HepG2 (cell line): ENCODE measurements at regions not wholly inside any gene's neighbourhood (a gene's known extent, or its start where the extent isn't known, plus 50 kb on each side); places are given as distances from the start of the nearest gene placed in this dataset.

ENCODE experiments used
- ATAC-seq: fragments of 200-7000 bp; cut with Tn5 transposase; 3 replicates; pipeline ENCODE4 v1.9.1; 2020; ENCODE audit warnings: mild to moderate bottlenecking, moderate library complexity
- BruUV-seq: library from RNA; stranded (reverse); fragments of 400-500 nt; replicated peaks from 2 replicates; lab custom pipeline; 2021; lab: Mats Ljungman, UMichigan
- CTCF ChIA-PET: fragments of 300-600 bp; formaldehyde crosslinking; extraction: SDS; loops from one replicate; lab custom pipeline; 2021; ENCODE audit warnings: low total read pairs, inconsistent platforms, low intra/inter-chr PET ratio; lab: Yijun Ruan, JAX
- POLR2A ChIA-PET: fragments of 350-600 bp; sonication (Branson Sonifier 250); formaldehyde crosslinking; loops from one replicate; lab custom pipeline; 2020; ENCODE audit warnings: antibody characterized with exemption, inconsistent platforms; lab: Yijun Ruan, JAX
- DNase-seq: peaks from one replicate; pipeline ENCODE4 v3.0.0-alpha.2; 2015; ENCODE audit warnings: low spot score
- FAIRE-seq: peaks from 3 replicates; lab custom pipeline; 2011; peaks lifted over from hg19 to GRCh38; lab: Jason Lieb, UNC
- H2AFZ ChIP-seq: one replicate; pipeline ENCODE4 v1.6.1; 2011; ENCODE audit warnings: low read length, inconsistent platforms
- H3K27ac ChIP-seq: fragments of 300-600 bp; 3 replicates; pipeline ENCODE4 v1.8.0; 2011; ENCODE audit warnings: mixed run types, mild to moderate bottlenecking, mixed read lengths, low read length, inconsistent platforms; ENCODE audit not compliant: insufficient read depth; ENCODE audit errors: extremely low read length
- H3K27me3 ChIP-seq, 2 experiments: fragments of 200-600 bp in 1 of 2; 2 replicates in 1 of 2; 3 replicates in 1 of 2; pipeline versions ENCODE4 v1.6.0 to v1.8.0; 2011; ENCODE audit warnings: low read length in 2 of 2, mild to moderate bottlenecking in 2 of 2, moderate library complexity in 2 of 2, inconsistent platforms in 1 of 2; ENCODE audit not compliant: insufficient read depth in 2 of 2, control insufficient read depth in 1 of 2
- H3K36me3 ChIP-seq, 2 experiments: fragments of 200-600 bp in 1 of 2; replicated peaks in 1 of 2; 2 replicates in 1 of 2; 3 replicates in 1 of 2; pipeline versions ENCODE4 v1.5.1 to v1.8.0; 2011; ENCODE audit warnings: low read length in 2 of 2, inconsistent platforms in 1 of 2; ENCODE audit not compliant: insufficient read depth in 2 of 2, control insufficient read depth in 1 of 2
- H3K4me1 ChIP-seq: 2 replicates; pipeline ENCODE4 v1.5.1; 2012; ENCODE audit warnings: low read length, inconsistent platforms; ENCODE audit not compliant: insufficient read depth
- H3K4me2 ChIP-seq: 2 replicates; pipeline ENCODE4 v1.6.0; 2011; ENCODE audit warnings: low read depth, low read length, inconsistent platforms
- H3K4me3 ChIP-seq, 3 experiments: fragments of 200-600 bp in 1 of 3; sonication (generic), shearing (Covaris generic) in 1 of 3; replicated peaks in 1 of 3; 2 replicates each; pipeline ENCODE4 v1.5.1; 2011 to 2016; ENCODE audit warnings: low read length in 3 of 3, inconsistent platforms in 2 of 3, low read depth in 2 of 3, mild to moderate bottlenecking in 2 of 3, control low read depth in 1 of 3, mixed read lengths in 1 of 3; ENCODE audit not compliant: insufficient read depth in 1 of 3
- H3K79me2 ChIP-seq: one replicate; pipeline ENCODE4 v1.6.1; 2011; ENCODE audit warnings: low read length, inconsistent platforms; ENCODE audit not compliant: insufficient read depth
- H3K9ac ChIP-seq: 2 replicates; pipeline ENCODE4 v1.6.0; 2011; ENCODE audit warnings: mild to moderate bottlenecking, low read depth, low read length, inconsistent platforms; ENCODE audit not compliant: insufficient read depth
- H3K9me3 ChIP-seq: 2 replicates; pipeline ENCODE4 v1.5.1; 2012; ENCODE audit warnings: mild to moderate bottlenecking, low read length
- H4K20me1 ChIP-seq: 2 replicates; pipeline ENCODE4 v1.6.0; 2011; ENCODE audit warnings: inconsistent platforms, mild to moderate bottlenecking, low read length, moderate library complexity; ENCODE audit not compliant: insufficient read depth
- AHR ChIP-seq: IDR thresholded peaks from 2 replicates; pipeline ENCODE4 v1.6.1; 2018; ENCODE audit warnings: missing genetic modification reagents, missing compliant biosample characterization
- CBX5 ChIP-seq: sonication (generic); formaldehyde crosslinking; IDR thresholded peaks from 2 replicates; pipeline ENCODE4 v1.4.0; 2020; ENCODE audit warnings: missing genetic modification reagents, borderline replicate concordance
- GATAD2A ChIP-seq: IDR thresholded peaks from 2 replicates; pipeline ENCODE4 v1.6.1; 2016
- JARID2 ChIP-seq: sonication (generic); formaldehyde crosslinking; IDR thresholded peaks from 2 replicates; pipeline ENCODE4 v1.8.1; 2023; ENCODE audit warnings: missing genetic modification reagents, inconsistent platforms; ENCODE audit not compliant: insufficient replicate concordance
- NPAS2 ChIP-seq: sonication (generic); formaldehyde crosslinking; IDR thresholded peaks from 2 replicates; pipeline ENCODE4 v1.8.0; 2022; ENCODE audit warnings: mild to moderate bottlenecking, missing genetic modification reagents, borderline replicate concordance
- PHF21A ChIP-seq: sonication (generic); formaldehyde crosslinking; IDR thresholded peaks from 2 replicates; pipeline ENCODE4 v1.5.0; 2020; ENCODE audit warnings: mild to moderate bottlenecking, missing genetic modification reagents
- RARA ChIP-seq: IDR thresholded peaks from 2 replicates; pipeline ENCODE4 v1.6.1; 2016; ENCODE audit warnings: missing genetic modification reagents, missing compliant biosample characterization
- SNAPC2 ChIP-seq: sonication (generic); formaldehyde crosslinking; IDR thresholded peaks from 2 replicates; pipeline ENCODE4 v1.8.1; 2022; ENCODE audit warnings: mild to moderate bottlenecking, missing genetic modification reagents
- TARDBP ChIP-seq: sonication (generic); formaldehyde crosslinking; IDR thresholded peaks from 2 replicates; pipeline ENCODE4 v1.8.0; 2022; ENCODE audit warnings: mild to moderate bottlenecking, missing genetic modification reagents
- THYN1 ChIP-seq: sonication (generic); formaldehyde crosslinking; IDR thresholded peaks from 2 replicates; pipeline ENCODE4 v1.8.1; 2023; ENCODE audit warnings: low read depth, mild to moderate bottlenecking, moderate library complexity, missing genetic modification reagents, borderline replicate concordance
- ZNF24 ChIP-seq: fragments of 450-650 bp; IDR thresholded peaks from 2 replicates; pipeline ENCODE4 v1.6.1; 2017; ENCODE audit warnings: antibody characterized with exemption, mild to moderate bottlenecking
- ZNF343 ChIP-seq: sonication (generic); formaldehyde crosslinking; IDR thresholded peaks from 2 replicates; pipeline ENCODE4 v1.4.0; 2020; ENCODE audit warnings: mild to moderate bottlenecking, missing genetic modification reagents
- ZNF672 ChIP-seq: sonication (generic); formaldehyde crosslinking; IDR thresholded peaks from 2 replicates; pipeline ENCODE4 v1.8.1; 2022; ENCODE audit warnings: missing genetic modification reagents
- ZNF773 ChIP-seq: sonication (generic); formaldehyde crosslinking; IDR thresholded peaks from 2 replicates; pipeline ENCODE4 v1.4.0; 2020; ENCODE audit warnings: missing genetic modification reagents, borderline replicate concordance
- ZNF790 ChIP-seq: sonication (generic); formaldehyde crosslinking; IDR thresholded peaks from 2 replicates; pipeline ENCODE4 v1.8.0; 2022; ENCODE audit warnings: missing genetic modification reagents, mild to moderate bottlenecking, borderline replicate concordance
- ZNF891 ChIP-seq: sonication (generic); formaldehyde crosslinking; IDR thresholded peaks from 2 replicates; pipeline ENCODE4 v1.5.0; 2020; ENCODE audit warnings: mild to moderate bottlenecking, missing genetic modification reagents
- WGBS: methylation state at CpG from one replicate; pipeline ENCODE4 v1.1.6; 2017; ENCODE audit warnings: low lambda C conversion rate; 5-methylcytosine and 5-hydroxymethylcytosine counted together
- in situ Hi-C: cut with HindIII; loops from 2 replicates; pipeline ENCODE4 v1.10.0; 2017; ENCODE audit warnings: low pct_unique_long_range_greater_than_20kb; ENCODE audit not compliant: extremely low pct_ligation_motif_present
- intact Hi-C: fragments of 100-400 bp; cut with micrococcal nuclease; formaldehyde crosslinking; loops from one replicate; pipeline ENCODE4 v1.10.0; 2022; ENCODE audit not compliant: unreplicated experiment

DNA sequence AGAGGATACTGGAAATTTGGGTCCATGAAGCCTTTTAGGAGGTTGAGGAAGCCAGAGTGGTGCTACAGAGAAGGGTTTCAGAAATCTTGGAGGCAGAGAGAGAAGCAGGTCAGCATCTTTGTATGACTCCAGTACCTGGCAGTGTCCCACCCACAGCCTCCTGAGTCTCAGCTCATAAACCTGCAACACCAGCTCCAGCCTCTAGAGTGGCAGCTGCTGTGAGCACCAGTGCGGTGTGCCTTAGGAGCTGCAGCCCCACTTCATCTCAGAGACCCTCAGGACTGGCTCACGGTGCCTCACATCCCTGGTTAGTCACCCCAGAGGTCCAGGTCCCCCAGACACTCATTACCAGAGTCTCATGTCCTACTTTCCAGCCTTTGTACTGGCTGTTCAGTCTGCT is 84.8 kb upstream of the PRKAR2B start:
- Histone ChIP-seq H2AFZ (no peak overlapping the region), H3K4me1 (no peaks in the 10 kb centered on the region), H3K36me3 (no peaks in the 10 kb centered on the region), H3K27me3 (0 out of 5 replicates have a peak, but pooled peaks cover 0 to 5% of the 10 kb centered on the region in 2 experiments), H3K9ac (no peak overlapping the region), H3K4me2 (no peak overlapping the region), H3K27ac (no peak overlapping the region), H4K20me1 (no peaks in the 10 kb centered on the region), H3K9me3 (no peaks in the 10 kb centered on the region), H3K4me3 (no peak overlapping the region), H3K79me2 (no peaks in the 10 kb centered on the region)
- BruUV-seq, result no TSS peak
- in situ Hi-C loops (no loop called here), intact Hi-C loops (no loop called here)
- TF ChIP-seq THYN1 (CRISPR knock-in tag), result no peak
- TF ChIP-seq PHF21A (CRISPR knock-in tag), result no peak
- TF ChIP-seq JARID2 (CRISPR knock-in tag), result no peak
- no peak for TF ChIP-seq NPAS2 (CRISPR knock-in tag)
- TF ChIP-seq ZNF790 (CRISPR knock-in tag), result no peak
- TF ChIP-seq SNAPC2 (CRISPR knock-in tag), result no peak
- TF ChIP-seq ZNF672, result no peak
- TF ChIP-seq AHR (CRISPR knock-in tag), result no peak
- TF ChIP-seq GATAD2A (CRISPR knock-in tag), result no peak
- no peak for TF ChIP-seq TARDBP (CRISPR knock-in tag)
- TF ChIP-seq CBX5 (CRISPR knock-in tag), result no peak
- no peak for TF ChIP-seq RARA
- TF ChIP-seq ZNF773 (CRISPR knock-in tag), result no peak
- no peak for TF ChIP-seq ZNF24
- TF ChIP-seq ZNF343 (CRISPR knock-in tag), result no peak
- TF ChIP-seq ZNF891, result no peak
- DNase-seq, result no peak
- peak; percentile 94 for ATAC-seq
- ChIA-PET POLR2A (no interaction called here), CTCF (no interaction called here)
- FAIRE-seq, result no peak
- 10% methylated on average over 2 of the region's 2 CpGs for WGBS
